H1 (cell line): ENCODE measurements at regions not wholly inside any gene's neighbourhood (a gene's known extent, or its start where the extent isn't known, plus 50 kb on each side); places are given as distances from the start of the nearest gene placed in this dataset.

Experiments used
- CEBPB ChIP-seq: IDR thresholded peaks from 2 replicates; pipeline ENCODE4 v1.6.1; 2012; ENCODE audit warnings: low read depth, low read length
- EP300 ChIP-seq, 2 experiments: IDR thresholded peaks; 1 replicate in 1 of 2; 2 replicates in 1 of 2; pipeline ENCODE4 v1.6.1; 2011 to 2012; ENCODE audit warnings: low read depth in 2 of 2, low read length in 2 of 2, mild to moderate bottlenecking in 2 of 2, borderline replicate concordance in 1 of 2, inconsistent platforms in 1 of 2, moderate library complexity in 1 of 2
- POLR2A ChIP-seq, 2 experiments: IDR thresholded peaks; 1 replicate in 1 of 2; 2 replicates in 1 of 2; pipeline ENCODE4 v1.6.1; 2011; ENCODE audit warnings: low read depth in 2 of 2, low read length in 2 of 2, mild to moderate bottlenecking in 2 of 2; ENCODE audit errors: control extremely low read depth in 1 of 2
- RAD21 ChIP-seq, 2 experiments: IDR thresholded peaks in 1 of 2; conservative IDR thresholded peaks in 1 of 2; 2 replicates each; pipeline ENCODE4 v1.6.1; 2011; ENCODE audit warnings: low read depth in 2 of 2, low read length in 2 of 2, improper control_type of control experiment in 1 of 2, inconsistent platforms in 1 of 2, mild to moderate bottlenecking in 1 of 2, moderate library complexity in 1 of 2
- SP1 ChIP-seq: IDR thresholded peaks from 2 replicates; pipeline ENCODE4 v1.6.1; 2011; ENCODE audit warnings: low read depth, low read length
- YY1 ChIP-seq: IDR thresholded peaks from 2 replicates; pipeline ENCODE4 v1.6.1; 2011; ENCODE audit warnings: low read depth, mild to moderate bottlenecking, low read length
- TF ChIP-seq, protein P1 (sequence below): IDR thresholded peaks from 2 replicates; pipeline ENCODE4 v1.6.1; 2011; ENCODE audit warnings: low read depth, mild to moderate bottlenecking, low read length; ENCODE audit not compliant: insufficient read depth
- TF ChIP-seq, protein P2 (sequence below), 3 experiments: IDR thresholded peaks; 1 replicate in 2 of 3; 2 replicates in 1 of 3; pipeline versions ENCODE4 v1.5.1 to v1.6.1; 2011; ENCODE audit warnings: low read length in 3 of 3, mild to moderate bottlenecking in 3 of 3, inconsistent platforms in 2 of 3, low read depth in 1 of 3, moderate library complexity in 1 of 3; ENCODE audit not compliant: insufficient read depth in 1 of 3; ENCODE audit errors: control extremely low read depth in 1 of 3

DNA sequence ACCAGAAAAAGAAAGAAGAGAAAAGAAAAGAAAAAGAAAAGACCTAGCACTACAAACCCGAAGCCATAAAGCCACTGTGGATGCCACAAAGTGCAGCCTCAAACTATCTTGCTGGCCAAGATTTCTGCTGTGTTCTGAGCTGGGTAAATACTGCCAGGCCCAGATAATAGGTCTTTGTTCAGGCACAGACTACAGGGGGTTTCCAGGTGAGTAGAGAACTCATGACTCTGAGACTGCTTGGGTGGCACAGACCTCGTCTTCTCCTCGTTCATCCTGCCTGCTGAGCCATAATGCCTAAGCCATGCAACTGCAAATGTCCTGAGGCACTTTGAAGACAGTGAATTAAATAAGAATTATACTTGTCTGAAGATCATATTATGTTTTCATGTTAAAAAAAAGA is 651.8 kb downstream of the LMO4 start:
- no peak for TF ChIP-seq RAD21 (IDR thresholded peaks at IDR 0.05 in 1 of 2, conservative IDR thresholded peaks at IDR 0.05 in 1 of 2; ENCODE audit: low read depth in 2 of 2, low read length in 2 of 2)
- TF ChIP-seq EP300 (IDR thresholded peaks at IDR 0.05; ENCODE audit: borderline replicate concordance in 1 of 2, low read depth in 2 of 2, low read length in 2 of 2): no peak
- TF ChIP-seq CEBPB: no peak
- TF ChIP-seq, protein P1, sequence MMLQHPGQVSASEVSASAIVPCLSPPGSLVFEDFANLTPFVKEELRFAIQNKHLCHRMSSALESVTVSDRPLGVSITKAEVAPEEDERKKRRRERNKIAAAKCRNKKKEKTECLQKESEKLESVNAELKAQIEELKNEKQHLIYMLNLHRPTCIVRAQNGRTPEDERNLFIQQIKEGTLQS: no peak
- TF ChIP-seq, protein P2, sequence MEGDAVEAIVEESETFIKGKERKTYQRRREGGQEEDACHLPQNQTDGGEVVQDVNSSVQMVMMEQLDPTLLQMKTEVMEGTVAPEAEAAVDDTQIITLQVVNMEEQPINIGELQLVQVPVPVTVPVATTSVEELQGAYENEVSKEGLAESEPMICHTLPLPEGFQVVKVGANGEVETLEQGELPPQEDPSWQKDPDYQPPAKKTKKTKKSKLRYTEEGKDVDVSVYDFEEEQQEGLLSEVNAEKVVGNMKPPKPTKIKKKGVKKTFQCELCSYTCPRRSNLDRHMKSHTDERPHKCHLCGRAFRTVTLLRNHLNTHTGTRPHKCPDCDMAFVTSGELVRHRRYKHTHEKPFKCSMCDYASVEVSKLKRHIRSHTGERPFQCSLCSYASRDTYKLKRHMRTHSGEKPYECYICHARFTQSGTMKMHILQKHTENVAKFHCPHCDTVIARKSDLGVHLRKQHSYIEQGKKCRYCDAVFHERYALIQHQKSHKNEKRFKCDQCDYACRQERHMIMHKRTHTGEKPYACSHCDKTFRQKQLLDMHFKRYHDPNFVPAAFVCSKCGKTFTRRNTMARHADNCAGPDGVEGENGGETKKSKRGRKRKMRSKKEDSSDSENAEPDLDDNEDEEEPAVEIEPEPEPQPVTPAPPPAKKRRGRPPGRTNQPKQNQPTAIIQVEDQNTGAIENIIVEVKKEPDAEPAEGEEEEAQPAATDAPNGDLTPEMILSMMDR (IDR thresholded peaks at IDR 0.05; ENCODE audit: control extremely low read depth in 1 of 3, insufficient read depth in 1 of 3, low read depth in 1 of 3, low read length in 3 of 3): no peak
- TF ChIP-seq POLR2A (IDR thresholded peaks at IDR 0.05; ENCODE audit: control extremely low read depth in 1 of 2, low read depth in 2 of 2, low read length in 2 of 2): no peak
- TF ChIP-seq SP1: no peak
- no peak for TF ChIP-seq YY1
